Effector memory CD8-positive, alpha-beta T cell (primary cell): ENCODE measurements at regions not wholly inside any gene's neighbourhood (a gene's known extent, or its start where the extent isn't known, plus 50 kb on each side); places are given as distances from the start of the nearest gene placed in this dataset.

Experiments used
- ATAC-seq: fragments of 150-1000 bp; cut with Tn5 transposase; replicated peaks from 2 replicates; pipeline ENCODE4 v1.10.0; 2021; ENCODE audit warnings: mild to moderate bottlenecking, moderate library complexity
- DNase-seq, 3 experiments: peaks; one replicate each; pipeline ENCODE4 v3.0.0; 2021
- H3K27ac Mint-ChIP-seq, 2 donors: one replicate each; pipeline ENCODE4 v1.8.0; 2022; ENCODE audit warnings: mild to moderate bottlenecking in 2 of 2, mixed read lengths in 2 of 2, moderate library complexity in 2 of 2
- H3K27me3 Mint-ChIP-seq, 2 donors: one replicate each; pipeline ENCODE4 v1.8.0; 2022; ENCODE audit warnings: mixed read lengths in 2 of 2
- H3K36me3 Mint-ChIP-seq: one replicate; pipeline ENCODE4 v1.8.0; 2022; ENCODE audit warnings: mild to moderate bottlenecking, moderate library complexity, mixed read lengths; ENCODE audit not compliant: insufficient read depth
- H3K4me1 Mint-ChIP-seq, 2 donors: one replicate each; pipeline ENCODE4 v1.8.0; 2022; ENCODE audit warnings: low read depth in 2 of 2, mixed read lengths in 2 of 2
- H3K4me3 Mint-ChIP-seq, 2 donors: one replicate each; pipeline ENCODE4 v1.8.0; 2022; ENCODE audit warnings: mild to moderate bottlenecking in 2 of 2, mixed read lengths in 2 of 2, moderate library complexity in 2 of 2
- H3K9me3 Mint-ChIP-seq, 2 donors: one replicate each; pipeline ENCODE4 v1.8.0; 2022; ENCODE audit warnings: mixed read lengths in 2 of 2

DNA sequence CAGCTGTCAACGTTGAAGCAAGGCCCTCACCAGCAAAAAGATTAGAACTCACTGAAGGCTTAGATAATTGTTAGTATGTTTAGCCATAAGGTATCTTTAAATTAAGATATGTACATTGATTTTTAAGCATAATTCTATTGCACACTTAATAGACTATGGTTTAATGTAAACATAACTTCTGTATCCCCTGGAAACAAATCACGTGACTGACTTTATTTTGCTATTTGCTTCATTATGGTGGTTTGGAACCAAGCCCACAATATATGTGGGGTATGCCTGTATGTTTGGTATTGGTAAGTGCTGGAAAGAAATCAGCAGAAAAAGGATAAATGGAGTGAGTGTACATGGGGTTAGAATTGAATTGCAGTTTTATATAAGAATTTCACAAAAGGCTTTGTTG, 111.9 kb downstream of the NMUR2 start:
- Mint-ChIP-seq H3K9me3 (no peaks in the 10 kb centered on the region), H3K27ac (no peak overlapping the region), H3K4me3 (no peak overlapping the region), H3K27me3 (peaks cover 0 to 5% of the 10 kb centered on the region in 2 donors), H3K36me3 (no peaks in the 10 kb centered on the region), H3K4me1 (no peaks in the 10 kb centered on the region)
- no peak for ATAC-seq
- no peak for DNase-seq

DNA sequence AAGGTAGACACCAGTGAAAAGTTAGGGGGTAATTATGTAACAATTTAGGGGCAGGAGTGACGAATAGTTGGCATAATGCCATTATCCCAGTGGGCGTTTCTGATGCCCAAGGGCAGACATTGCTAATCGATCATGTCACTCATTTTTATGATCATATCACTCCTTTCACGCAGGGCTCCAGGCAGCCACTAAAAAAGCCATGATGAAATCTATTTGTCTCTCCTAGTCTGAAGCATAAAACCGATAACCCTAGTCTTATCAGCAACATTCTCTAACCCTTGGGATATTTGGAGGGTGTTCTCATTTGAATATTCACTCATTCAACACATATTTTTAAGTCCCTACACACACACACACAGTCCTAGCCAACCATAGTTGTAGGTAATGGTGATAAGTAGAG, 114.9 kb downstream of the NMUR2 start:
- Mint-ChIP-seq H3K36me3 (no peaks in the 10 kb centered on the region), H3K4me3 (no peak overlapping the region), H3K27me3 (peaks cover 12% of the 10 kb centered on the region in 2 donors), H3K4me1 (no peaks in the 10 kb centered on the region), H3K9me3 (no peaks in the 10 kb centered on the region), H3K27ac (no peak overlapping the region)
- ATAC-seq = no peak
- DNase-seq = no peak

DNA sequence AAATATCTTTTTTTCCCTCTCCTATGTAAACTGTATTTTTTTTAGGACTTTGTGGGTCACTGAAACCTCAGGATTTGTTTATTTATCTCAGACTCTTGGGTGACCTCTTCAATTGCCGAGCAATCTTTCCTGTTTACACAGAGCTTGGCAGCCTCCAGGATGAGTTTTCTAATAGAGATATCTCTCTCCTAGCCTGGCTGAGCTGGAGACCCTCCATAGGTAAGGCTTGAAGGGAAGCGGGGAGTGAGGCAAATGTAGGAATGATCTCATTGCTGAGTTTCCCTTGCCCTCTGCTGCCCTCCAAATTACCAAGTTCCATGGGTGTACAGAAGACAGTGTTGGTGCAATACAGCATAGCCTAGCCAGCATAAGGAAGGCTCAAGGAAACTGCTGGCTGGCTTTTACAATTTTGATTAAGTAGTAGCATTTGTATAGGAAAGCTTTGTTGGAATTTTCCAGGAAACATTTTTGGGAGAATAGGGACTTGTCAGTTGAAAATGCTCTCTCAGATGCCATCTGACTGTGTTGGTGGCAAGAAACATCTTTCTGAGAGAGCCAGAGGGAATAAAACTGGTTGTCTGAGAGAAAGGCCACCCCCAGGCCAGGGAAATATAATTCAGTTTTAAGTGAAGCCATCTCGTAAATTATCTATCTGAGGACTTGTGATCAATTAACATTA, 116.0 kb downstream of the NMUR2 start:
- H3K27ac Mint-ChIP-seq = no peak overlapping the region
- no peaks in the 10 kb centered on the region for H3K4me1 Mint-ChIP-seq
- ATAC-seq (no peak), DNase-seq (no peak)
- H3K36me3 Mint-ChIP-seq = no peaks in the 10 kb centered on the region
- peaks cover 15 to 23% of the 10 kb centered on the region in 2 donors for H3K27me3 Mint-ChIP-seq
- H3K4me3 Mint-ChIP-seq = no peak overlapping the region
- H3K9me3 Mint-ChIP-seq = no peaks in the 10 kb centered on the region

DNA sequence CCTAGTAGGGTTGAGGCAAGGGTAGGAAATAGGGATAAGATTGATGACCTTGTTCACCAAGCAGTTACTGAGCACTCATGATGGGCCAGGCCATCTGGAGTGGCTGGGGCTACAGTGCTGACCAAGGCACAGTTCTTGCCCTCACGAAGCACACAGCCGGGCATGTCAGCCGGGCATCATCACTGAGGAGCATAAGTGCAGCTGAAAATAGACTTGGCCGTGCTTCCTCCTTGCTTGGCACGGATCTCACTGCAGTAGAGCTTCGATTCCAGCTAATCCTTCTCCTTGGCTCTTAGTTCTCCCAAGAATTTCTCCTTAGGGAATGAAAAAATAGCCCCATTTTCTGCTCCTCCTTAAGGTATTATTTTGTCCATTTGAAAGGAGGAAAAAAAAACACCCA, 116.6 kb downstream of the NMUR2 start:
- ATAC-seq = no peak

DNA sequence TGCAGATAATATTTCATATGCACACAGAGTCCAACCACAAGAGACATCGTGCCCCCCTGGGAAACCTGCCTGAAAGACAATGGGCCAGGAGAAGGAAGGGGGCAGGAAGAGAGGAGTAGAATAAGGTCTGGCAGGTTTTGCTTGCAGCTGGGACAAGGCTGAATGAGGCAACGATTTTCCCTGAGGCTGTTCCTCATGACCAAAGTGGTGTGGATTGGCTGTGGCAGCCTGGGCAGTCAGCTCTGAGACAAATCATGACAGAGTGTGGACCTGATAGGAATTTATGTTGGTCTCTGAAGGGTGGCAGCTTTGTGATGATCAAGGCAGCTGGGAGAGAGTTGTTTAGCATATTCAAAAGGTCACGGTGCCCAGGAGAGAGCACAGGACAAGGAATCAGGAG, 119.3 kb downstream of the NMUR2 start:
- no peak for ATAC-seq
- peaks cover 15 to 27% of the 10 kb centered on the region in 2 donors for H3K27me3 Mint-ChIP-seq
- H3K36me3 Mint-ChIP-seq = no peaks in the 10 kb centered on the region
- no peaks in the 10 kb centered on the region for H3K4me1 Mint-ChIP-seq
- no peaks in the 10 kb centered on the region for H3K9me3 Mint-ChIP-seq
- no peak for DNase-seq
- H3K27ac Mint-ChIP-seq = no peak overlapping the region
- H3K4me3 Mint-ChIP-seq = no peak overlapping the region

More for the DNA sequence above, 116.6 kb downstream of the NMUR2 start:
- H3K27ac Mint-ChIP-seq = no peak overlapping the region
- H3K4me3 Mint-ChIP-seq = no peak overlapping the region
- no peaks in the 10 kb centered on the region for H3K9me3 Mint-ChIP-seq
- H3K36me3 Mint-ChIP-seq = no peaks in the 10 kb centered on the region
- H3K27me3 Mint-ChIP-seq = peaks cover 15 to 27% of the 10 kb centered on the region in 2 donors
- no peak for DNase-seq
- no peaks in the 10 kb centered on the region for H3K4me1 Mint-ChIP-seq

DNA sequence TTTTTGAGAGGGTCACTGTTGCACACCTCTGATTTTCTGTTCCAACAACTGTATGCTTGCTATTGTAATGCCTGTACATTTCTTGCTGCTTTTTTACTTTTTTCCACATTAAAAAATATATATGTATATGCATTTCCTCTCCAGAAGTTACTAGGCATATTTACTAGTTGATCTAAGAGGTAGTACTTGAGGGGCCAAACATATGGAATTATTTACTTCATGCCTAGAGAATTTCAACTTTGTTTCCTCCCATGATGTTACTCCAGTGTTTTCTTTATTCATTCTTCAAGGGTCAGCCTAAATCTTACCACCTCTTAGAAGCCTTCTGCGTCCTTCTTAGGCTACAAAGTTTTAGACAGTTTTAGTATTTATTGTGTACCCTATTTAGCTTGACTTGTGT, 122.7 kb downstream of the NMUR2 start:
- Mint-ChIP-seq H3K36me3 (no peaks in the 10 kb centered on the region), H3K27me3 (peaks cover 26 to 35% of the 10 kb centered on the region in 2 donors), H3K9me3 (no peaks in the 10 kb centered on the region), H3K4me3 (no peak overlapping the region), H3K27ac (no peak overlapping the region), H3K4me1 (no peaks in the 10 kb centered on the region)
- no peak for ATAC-seq
- DNase-seq = no peak

DNA sequence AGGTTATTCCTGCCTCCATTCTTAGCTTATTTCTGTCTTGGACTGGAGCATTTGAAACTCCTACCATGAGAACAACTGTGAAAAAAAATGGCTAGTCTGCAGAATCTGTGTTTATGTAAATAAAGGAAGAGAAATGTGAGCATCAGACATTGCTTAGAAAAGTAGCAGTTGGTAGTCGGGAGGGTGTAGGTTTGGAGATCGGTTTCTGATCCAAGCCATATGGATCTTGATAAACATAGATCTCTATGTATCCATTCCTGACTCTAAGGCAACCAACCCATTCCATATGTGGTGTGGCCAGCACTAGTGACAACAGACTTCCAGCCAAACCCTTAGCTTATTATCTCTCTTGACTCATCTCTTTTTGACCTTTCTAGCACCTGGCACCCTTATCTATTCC, 127.1 kb downstream of the NMUR2 start:
- H3K9me3 Mint-ChIP-seq = no peaks in the 10 kb centered on the region
- no peak overlapping the region for H3K4me3 Mint-ChIP-seq
- no peaks in the 10 kb centered on the region for H3K4me1 Mint-ChIP-seq
- no peaks in the 10 kb centered on the region for H3K36me3 Mint-ChIP-seq
- H3K27me3 Mint-ChIP-seq = peaks cover 8 to 17% of the 10 kb centered on the region in 2 donors
- no peak for DNase-seq
- no peak for ATAC-seq
- no peak overlapping the region for H3K27ac Mint-ChIP-seq

DNA sequence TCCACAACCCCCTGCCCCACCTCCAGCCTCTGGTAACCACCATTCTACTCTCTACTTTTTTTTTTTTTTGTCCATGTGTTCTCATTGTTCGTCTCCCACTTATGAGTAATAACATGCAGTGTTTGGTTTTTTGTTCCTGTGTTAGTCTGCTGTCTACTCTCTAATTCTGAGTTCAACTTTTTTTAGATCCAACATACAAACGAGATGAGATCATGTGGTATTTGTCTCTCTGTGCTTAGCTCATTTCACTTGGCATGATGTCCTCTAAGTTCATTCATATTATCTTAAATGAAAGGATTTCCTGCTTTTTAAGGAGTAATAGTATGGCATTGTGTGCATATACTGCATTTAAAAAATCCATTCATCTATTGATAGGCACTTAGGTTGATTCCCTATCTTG, 130.9 kb downstream of the NMUR2 start:
- DNase-seq = no peak
- Mint-ChIP-seq H3K4me3 (no peak overlapping the region), H3K36me3 (no peaks in the 10 kb centered on the region), H3K27ac (no peak overlapping the region), H3K9me3 (no peaks in the 10 kb centered on the region), H3K27me3 (peaks cover 0 to 14% of the 10 kb centered on the region in 2 donors), H3K4me1 (no peaks in the 10 kb centered on the region)
- ATAC-seq = no peak

DNA sequence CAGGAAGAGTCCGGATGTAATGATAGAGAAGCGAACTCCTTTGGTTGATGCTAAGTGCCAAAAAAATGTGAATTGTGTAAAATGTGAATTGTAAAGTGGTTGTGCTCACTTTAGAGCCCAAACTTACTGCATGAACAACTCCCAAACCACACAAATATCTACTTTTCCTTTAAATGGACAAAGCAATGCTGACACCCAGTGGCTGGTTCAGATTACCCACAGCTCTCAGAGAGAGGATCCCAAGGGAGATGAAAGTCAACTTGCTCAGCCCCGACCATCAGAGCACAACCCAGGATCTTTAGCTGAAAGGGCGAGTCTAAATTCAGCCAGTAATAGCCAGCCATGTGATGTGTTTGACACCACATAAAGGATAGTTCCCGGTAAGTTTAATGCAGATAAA, 133.7 kb downstream of the NMUR2 start:
- Mint-ChIP-seq H3K27me3 (peaks cover 6 to 7% of the 10 kb centered on the region in 2 donors), H3K9me3 (no peaks in the 10 kb centered on the region), H3K4me1 (no peaks in the 10 kb centered on the region), H3K36me3 (no peaks in the 10 kb centered on the region), H3K4me3 (no peak overlapping the region), H3K27ac (no peak overlapping the region)
- DNase-seq (no peak), ATAC-seq (no peak)

DNA sequence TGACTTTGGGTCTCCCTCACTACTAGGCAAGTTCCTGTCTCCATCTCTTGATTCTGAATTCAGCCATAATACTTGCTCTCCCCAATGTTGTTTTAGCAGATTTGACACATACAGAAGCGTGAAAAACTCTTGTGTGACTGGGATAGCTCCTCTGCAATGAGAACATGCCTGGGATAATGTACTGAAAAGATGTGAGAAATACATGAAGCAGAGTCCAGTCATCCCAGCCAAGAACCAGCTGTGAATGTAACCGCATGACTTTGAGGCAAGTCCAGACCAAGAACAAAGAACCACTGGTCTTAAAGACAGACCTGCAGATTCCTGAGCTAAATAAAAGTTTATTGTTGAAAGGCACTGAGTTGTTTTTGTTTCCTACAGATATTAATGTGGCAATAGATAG, 135.0 kb downstream of the NMUR2 start:
- no peaks in the 10 kb centered on the region for H3K9me3 Mint-ChIP-seq
- peaks cover 6 to 9% of the 10 kb centered on the region in 2 donors for H3K27me3 Mint-ChIP-seq
- H3K36me3 Mint-ChIP-seq = no peaks in the 10 kb centered on the region

DNA sequence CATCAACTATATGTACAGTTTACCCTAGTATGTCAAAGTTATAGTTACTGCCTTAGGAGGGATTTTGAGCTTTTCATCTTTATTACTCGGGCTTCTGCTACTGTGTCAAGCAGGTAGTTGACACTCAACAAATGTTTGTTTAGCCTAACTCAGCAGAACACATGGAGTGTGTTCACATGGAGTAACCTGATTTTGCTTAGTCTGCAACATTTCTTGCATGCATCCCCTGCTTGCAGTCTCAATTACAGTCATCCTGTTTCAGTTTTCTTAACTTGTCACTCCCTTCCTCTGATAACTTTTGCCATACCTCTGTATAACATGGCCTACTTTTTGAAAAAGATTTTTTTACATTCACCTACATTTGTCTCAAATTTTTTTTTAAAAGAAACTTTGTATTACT, 135.5 kb downstream of the NMUR2 start:
- no peak overlapping the region for H3K4me3 Mint-ChIP-seq
- H3K27ac Mint-ChIP-seq = no peak overlapping the region
- H3K36me3 Mint-ChIP-seq = no peaks in the 10 kb centered on the region
- H3K4me1 Mint-ChIP-seq = no peaks in the 10 kb centered on the region
- H3K9me3 Mint-ChIP-seq = no peaks in the 10 kb centered on the region
- no peak for ATAC-seq
- no peak for DNase-seq
- peaks cover 6 to 9% of the 10 kb centered on the region in 2 donors for H3K27me3 Mint-ChIP-seq

More for the DNA sequence above, 135.0 kb downstream of the NMUR2 start:
- no peak for DNase-seq
- H3K4me3 Mint-ChIP-seq = no peak overlapping the region
- H3K4me1 Mint-ChIP-seq = no peaks in the 10 kb centered on the region
- ATAC-seq = no peak
- H3K27ac Mint-ChIP-seq = no peak overlapping the region

DNA sequence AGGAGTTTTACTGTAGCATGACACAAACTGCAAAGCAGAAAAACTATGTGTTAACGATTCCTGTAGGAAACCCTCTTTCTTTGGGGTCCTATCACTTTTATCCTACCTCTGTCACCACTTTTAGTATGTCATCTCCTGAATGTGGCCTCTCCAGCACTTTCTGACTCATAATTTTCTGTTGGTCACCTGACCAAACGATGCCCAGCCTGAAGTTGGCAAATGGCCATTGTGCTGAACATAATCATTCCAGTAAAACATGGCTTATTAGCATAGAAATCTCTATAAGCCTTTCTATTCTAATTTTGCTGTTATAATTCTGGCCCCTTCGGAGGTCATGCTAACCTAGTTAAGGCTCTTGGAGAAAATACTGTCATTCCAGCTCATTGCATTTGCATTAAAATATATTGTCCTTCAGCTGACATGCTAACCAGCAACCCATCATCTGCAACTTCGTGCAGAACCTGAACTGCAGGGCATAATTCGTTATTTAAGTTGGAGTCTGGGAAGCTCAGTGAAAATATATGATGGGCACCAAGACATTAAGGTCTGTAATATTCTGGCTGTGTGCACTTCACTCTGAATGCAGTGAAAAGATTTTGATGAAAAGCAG, 140.3 kb downstream of the NMUR2 start:
- no peaks in the 10 kb centered on the region for H3K36me3 Mint-ChIP-seq
- no peak overlapping the region for H3K27ac Mint-ChIP-seq
- no peak for ATAC-seq
- H3K4me1 Mint-ChIP-seq = no peaks in the 10 kb centered on the region
- peaks cover 0 to 22% of the 10 kb centered on the region in 2 donors for H3K27me3 Mint-ChIP-seq
- DNase-seq = no peak
- H3K4me3 Mint-ChIP-seq = no peak overlapping the region
- H3K9me3 Mint-ChIP-seq = no peaks in the 10 kb centered on the region

DNA sequence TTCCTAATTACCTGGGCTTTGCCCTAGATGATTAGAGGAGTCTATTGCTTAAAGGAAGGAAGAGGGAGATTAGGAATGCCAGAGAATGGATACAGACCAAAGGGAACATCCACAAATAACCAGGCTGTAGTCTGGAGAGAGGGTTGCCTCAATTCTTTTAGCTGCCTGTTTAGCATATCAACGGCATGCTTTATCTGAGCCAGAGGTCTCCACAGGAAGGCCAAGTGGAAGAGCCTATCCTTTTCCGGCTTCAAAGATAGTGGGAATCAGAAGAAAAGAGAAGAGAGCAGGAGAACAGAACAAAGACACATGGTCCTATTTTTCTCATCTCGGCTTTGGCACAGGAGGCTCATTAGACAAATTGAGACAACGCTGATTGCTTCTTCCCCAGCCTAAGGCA, 142.4 kb downstream of the NMUR2 start:
- H3K36me3 Mint-ChIP-seq = no peaks in the 10 kb centered on the region
- no peak for DNase-seq
- no peak overlapping the region for H3K4me3 Mint-ChIP-seq
- ATAC-seq = no peak
- H3K9me3 Mint-ChIP-seq = no peaks in the 10 kb centered on the region
- H3K27me3 Mint-ChIP-seq = peaks cover 11 to 31% of the 10 kb centered on the region in 2 donors
- H3K27ac Mint-ChIP-seq = no peak overlapping the region
- H3K4me1 Mint-ChIP-seq = no peaks in the 10 kb centered on the region

DNA sequence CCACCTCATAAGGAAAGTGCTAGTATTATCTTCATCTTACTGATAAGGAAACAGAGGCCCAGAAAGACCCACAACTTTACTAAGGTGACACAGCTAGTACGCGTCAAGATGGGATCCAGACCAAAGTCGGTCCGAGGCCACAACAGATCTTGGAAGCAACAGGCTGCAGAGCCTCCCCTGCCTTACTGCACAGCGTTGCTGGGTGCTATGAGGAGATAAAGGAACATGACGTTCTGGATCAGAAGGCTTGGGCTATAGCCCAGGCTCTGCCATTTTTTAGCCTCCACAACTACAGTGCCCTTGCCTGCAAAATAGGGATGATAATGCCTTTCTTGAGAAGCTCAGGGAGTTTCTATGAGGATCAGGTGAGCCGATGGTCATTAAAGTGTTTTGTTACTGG, 144.1 kb downstream of the NMUR2 start:
- ATAC-seq = no peak
- H3K36me3 Mint-ChIP-seq = no peaks in the 10 kb centered on the region
- DNase-seq = no peak
- H3K4me1 Mint-ChIP-seq = no peaks in the 10 kb centered on the region
- H3K27me3 Mint-ChIP-seq = peaks cover 19 to 33% of the 10 kb centered on the region in 2 donors
- no peaks in the 10 kb centered on the region for H3K9me3 Mint-ChIP-seq
- H3K4me3 Mint-ChIP-seq = no peak overlapping the region
- no peak overlapping the region for H3K27ac Mint-ChIP-seq
